Fibroblast of pulmonary artery (primary cell): ENCODE measurements at regions not wholly inside any gene's neighbourhood (a gene's known extent, or its start where the extent isn't known, plus 50 kb on each side); places are given as distances from the start of the nearest gene placed in this dataset.

Experiments
- DNase-seq: peaks from one replicate; pipeline ENCODE4 v3.0.0-alpha.2; 2010; ENCODE audit warnings: low read depth
- H3K4me3 ChIP-seq: replicated peaks from 2 replicates; pipeline ENCODE4 v1.5.1; 2011; ENCODE audit warnings: low read depth, mild to moderate bottlenecking, control low read depth, low read length, moderate library complexity
- CTCF ChIP-seq: IDR thresholded peaks from 2 replicates; pipeline ENCODE4 v1.5.1; 2011; ENCODE audit warnings: mild to moderate bottlenecking, control low read depth, low read length, inconsistent platforms; ENCODE audit errors: missing control alignments

- DNase-seq, result no peak
- no peak overlapping the region for H3K4me3 ChIP-seq
- TF ChIP-seq CTCF, result no peak
Observed at GRCh38 chr3:95752199-95752598, 1062.2 kb upstream of the EPHA6 start.

- TF ChIP-seq CTCF, result no peak
- DNase-seq, result no peak
- H3K4me3 ChIP-seq, result no peak overlapping the region
Observed at GRCh38 chr3:95758707-95759106, 1055.7 kb upstream of the EPHA6 start.

GRCh38 chr3:95759614-95760301 is 1054.6 kb upstream of the EPHA6 start:
- DNase-seq, result no peak
- TF ChIP-seq CTCF, result no peak
- H3K4me3 ChIP-seq, result no peak overlapping the region

GRCh38 chr3:95775486-95776094 is 1038.8 kb upstream of the EPHA6 start:
- no peak overlapping the region for H3K4me3 ChIP-seq
- no peak for DNase-seq
- no peak for TF ChIP-seq CTCF

GRCh38 chr3:95781598-95781997 is 1032.8 kb upstream of the EPHA6 start:
- TF ChIP-seq CTCF, result no peak
- H3K4me3 ChIP-seq, result no peak overlapping the region

GRCh38 chr3:95789111-95789510 is 1025.3 kb upstream of the EPHA6 start:
- TF ChIP-seq CTCF, result no peak
- H3K4me3 ChIP-seq, result no peak overlapping the region
- DNase-seq, result no peak

More at GRCh38 chr3:95781598-95781997, 1032.8 kb upstream of the EPHA6 start:
- DNase-seq, result no peak

- no peak for TF ChIP-seq CTCF
- DNase-seq, result no peak
- no peak overlapping the region for H3K4me3 ChIP-seq
Observed at GRCh38 chr3:95797081-95797480, 1017.3 kb upstream of the EPHA6 start.
